Pancreas (tissue), 10 donors: ENCODE measurements at regions not wholly inside any gene's neighbourhood (a gene's known extent, or its start where the extent isn't known, plus 50 kb on each side); places are given as distances from the start of the nearest gene placed in this dataset.
A peak's percentile ranks its signal among the peaks of the same experiment; 100 is the strongest.
"Not testable (repeated sequence)": the region's sequence is repeated elsewhere in the genome, so short reads cannot be mapped to it uniquely, and the experiment has no call there.

Experiments used
- ATAC-seq, 4 donors: fragments of 200-7000 bp; cut with Tn5 transposase; one replicate each; pipeline versions ENCODE4 v1.8.0 to v1.9.1; 2020; ENCODE audit warnings: mild to moderate bottlenecking in 4 of 4, moderate library complexity in 4 of 4
- DNase-seq, 6 donors: peaks; one replicate each; pipeline ENCODE4 v3.0.0-alpha.2; 2020
- FAIRE-seq: peaks from 2 replicates; lab custom pipeline; 2012; peaks lifted over from hg19 to GRCh38; lab: Jason Lieb, UNC
- H3K27ac ChIP-seq, 4 donors: fragments of 200-600 bp; sonication (generic); 1 replicate in 3 of 4; 2 replicates in 1 of 4; pipeline versions ENCODE4 v1.5.0 to v1.8.0; 2020
- H3K27me3 ChIP-seq, 4 donors: fragments of 200-600 bp; one replicate each; pipeline ENCODE4 v1.8.0; 2021
- H3K36me3 ChIP-seq, 3 donors: fragments of 200-600 bp; sonication (generic) in 1 of 3; one replicate each; pipeline versions ENCODE4 v1.5.0 to v1.8.0; 2020 to 2021
- H3K4me1 ChIP-seq, 3 donors: fragments of 200-600 bp; one replicate each; pipeline ENCODE4 v1.8.0; 2021
- H3K4me3 ChIP-seq, 4 donors: fragments of 200-600 bp; sonication (generic) in 2 of 4; one replicate each; pipeline versions ENCODE4 v1.5.0 to v1.8.0; 2020 to 2021
- H3K9me3 ChIP-seq, 4 donors: fragments of 200-600 bp; one replicate each; pipeline ENCODE4 v1.8.0; 2021
- WGBS, 2 donors: extraction: QIAGEN DNeasy Blood & Tissue Kit; methylation state at CpG; one replicate each; pipeline ENCODE4 v1.1.7; 2013; 5-methylcytosine and 5-hydroxymethylcytosine counted together
- intact Hi-C, 3 donors: fragments of 100-400 bp; cut with DNase I; formaldehyde crosslinking; loops; one replicate each; pipeline versions ENCODE4 v1.11.1 to v1.14.2; 2022
- donor health status: healthy with polysubstance abuse.
- donor health status: DM: no; HTN: no; CAD: no; lungs with moderate emphysema.
- donor health status: DM: no; HTN: no; CAD: no.
- donor health status: control.
- donor health status: control.
- donor health status: Bipolar disorder and iron deficiency.
- donor health status: DM: yes; HTN: yes; CAD: no.
- donor health status: DM: no; HTN: no; CAD: no.
- donor health status: DM: no; HTN: no; CAD: no.
- donor health status: DM: yes; HTN: yes; CAD: no.

DNA sequence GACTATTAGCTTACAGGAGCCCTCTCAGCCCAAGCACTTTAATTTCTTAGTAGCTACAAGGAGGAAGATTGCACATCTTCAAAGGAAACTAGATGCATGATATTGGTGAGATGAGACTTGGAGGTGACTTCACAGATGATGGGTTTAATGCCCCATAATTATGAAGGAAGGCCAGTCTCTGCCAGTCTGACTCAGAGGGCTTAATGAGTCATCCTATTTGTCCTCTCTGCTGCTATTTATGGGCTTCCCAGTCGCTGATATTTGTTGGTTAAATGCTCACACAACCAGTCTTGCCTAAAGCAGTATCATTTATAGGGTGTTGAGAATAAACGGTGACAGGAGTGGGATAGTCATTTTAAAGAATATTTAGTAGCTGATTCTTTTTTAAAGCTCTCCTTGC is 187.0 kb downstream of the TP53TG3F start:
- H3K4me3 ChIP-seq, FAIRE-seq, H3K4me1 ChIP-seq, H3K27me3 ChIP-seq, DNase-seq, H3K27ac ChIP-seq, H3K36me3 ChIP-seq, intact Hi-C loops, ATAC-seq, H3K9me3 ChIP-seq: not testable (repeated sequence)
- WGBS, 2 donors, result 22 to 27% methylated on average over 2 of the region's 2 CpGs

- FAIRE-seq, intact Hi-C loops, H3K27ac ChIP-seq, DNase-seq, H3K4me1 ChIP-seq, H3K27me3 ChIP-seq, H3K4me3 ChIP-seq, H3K36me3 ChIP-seq, H3K9me3 ChIP-seq: not testable (repeated sequence)
- ATAC-seq, result peak in 1 of 4 donors; percentile 60
- WGBS, 2 donors, result 83 to 91% methylated on average over 6 of the region's 9 CpGs
These were observed 196.3 kb downstream of the TP53TG3F start for GRCh38 chr16:33655756-33656155.

DNA sequence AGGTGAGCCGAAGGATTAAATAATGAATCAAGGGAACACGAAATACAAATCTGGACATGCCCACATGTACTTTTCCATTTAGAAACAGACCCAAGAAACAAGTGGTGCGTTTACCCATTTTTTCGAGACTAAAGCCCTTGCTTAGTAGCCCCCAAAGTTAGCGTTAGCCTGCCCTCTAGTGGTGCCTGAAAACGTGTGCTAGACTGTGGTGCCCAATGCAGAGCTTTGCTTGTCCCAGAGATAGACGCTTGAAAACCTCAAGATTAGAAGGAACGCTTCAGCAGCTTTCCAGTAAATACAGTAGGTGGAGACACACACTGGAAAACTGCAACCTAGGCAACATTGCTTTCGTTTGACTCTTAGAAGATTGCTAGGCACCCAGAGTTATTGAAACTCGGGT is 197.0 kb downstream of the TP53TG3F start:
- no CpG with 5 or more reads among the region's 10 CpGs for WGBS, 2 donors
- H3K27me3 ChIP-seq, intact Hi-C loops, H3K9me3 ChIP-seq, H3K4me1 ChIP-seq, H3K4me3 ChIP-seq, DNase-seq, H3K27ac ChIP-seq, H3K36me3 ChIP-seq: not testable (repeated sequence)
- ATAC-seq, result peak; percentile 73 to 94 (median 90)
- FAIRE-seq, result peak; percentile 17

DNA sequence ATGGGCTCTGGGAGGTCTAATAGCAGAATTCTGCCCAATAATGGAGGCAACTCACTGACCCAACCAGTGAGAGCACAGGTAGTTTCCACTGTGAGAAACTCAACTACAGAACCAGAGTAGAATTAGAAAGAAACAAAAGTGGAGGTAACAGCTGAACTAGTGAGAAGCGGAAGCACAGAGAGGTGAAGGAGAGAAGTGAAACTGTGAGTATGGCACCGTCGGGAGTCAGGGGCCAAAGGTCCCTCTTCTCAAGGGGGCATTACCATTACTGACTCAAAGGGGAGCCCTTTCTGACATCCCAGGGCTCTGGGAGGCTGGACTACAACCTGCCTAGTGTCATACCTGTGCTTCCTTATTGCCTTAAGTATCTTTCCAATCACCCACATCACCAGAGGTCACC is 198.3 kb downstream of the TP53TG3F start:
- ATAC-seq, intact Hi-C loops, H3K9me3 ChIP-seq, FAIRE-seq, DNase-seq, H3K4me1 ChIP-seq, H3K27ac ChIP-seq, H3K27me3 ChIP-seq, H3K4me3 ChIP-seq, H3K36me3 ChIP-seq: not testable (repeated sequence)
- WGBS, 2 donors, result no CpG with 5 or more reads among the region's 3 CpGs

GRCh38 chr16:33680791-33681190 is 221.4 kb downstream of the TP53TG3F start:
- H3K4me3 ChIP-seq, ATAC-seq, DNase-seq, H3K27ac ChIP-seq, H3K9me3 ChIP-seq, intact Hi-C loops, H3K4me1 ChIP-seq, H3K27me3 ChIP-seq, FAIRE-seq, H3K36me3 ChIP-seq: not testable (repeated sequence)
- WGBS, 2 donors, result 35 to 46% methylated on average over 31 of the region's 31 CpGs

- H3K27me3 ChIP-seq, H3K9me3 ChIP-seq, H3K4me1 ChIP-seq, H3K4me3 ChIP-seq, ATAC-seq, FAIRE-seq, H3K36me3 ChIP-seq, intact Hi-C loops, DNase-seq, H3K27ac ChIP-seq: not testable (repeated sequence)
- WGBS, 2 donors, result 47 to 62% methylated on average over 2 of the region's 2 CpGs
These were observed 240.9 kb downstream of the TP53TG3F start for GRCh38 chr16:33700320-33700719.

DNA sequence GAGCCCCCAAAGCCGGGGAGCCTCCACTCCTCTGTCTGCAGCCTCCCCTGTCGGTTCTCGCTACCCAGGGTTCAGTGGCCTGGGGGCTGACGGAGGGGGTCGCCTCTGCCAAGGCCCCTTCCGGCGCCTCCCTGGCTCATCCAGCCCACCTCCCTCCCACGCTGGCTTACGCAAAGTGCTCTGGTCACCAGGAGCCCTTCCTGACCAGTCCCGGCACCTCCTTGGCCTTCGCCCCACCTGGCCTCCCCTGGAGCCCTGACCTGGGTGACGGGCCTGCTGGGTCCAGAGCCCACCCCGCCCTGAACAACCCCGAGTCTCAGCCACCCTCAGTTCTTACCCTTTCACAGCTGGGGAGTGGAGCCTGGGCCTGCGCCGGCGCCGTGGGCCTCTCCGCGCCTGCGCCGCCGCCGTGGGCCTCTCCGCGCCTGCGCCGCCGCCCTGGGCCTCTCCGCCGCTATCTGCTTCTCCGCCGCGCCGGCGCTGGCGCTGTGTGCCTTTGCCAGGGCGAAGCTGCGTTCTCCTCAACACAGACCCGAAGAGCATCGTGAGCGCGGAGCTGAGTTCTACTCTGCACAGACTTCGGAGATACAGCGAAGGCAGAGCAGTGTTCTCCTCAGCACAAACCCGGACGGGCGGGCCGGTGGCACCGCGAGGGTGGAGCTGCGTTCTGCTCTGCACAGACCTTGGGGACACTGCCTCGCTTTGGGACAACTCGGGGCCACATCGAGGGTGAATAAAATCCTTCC is 247.6 kb downstream of the TP53TG3F start:
- H3K27me3 ChIP-seq, H3K4me1 ChIP-seq, FAIRE-seq, intact Hi-C loops, H3K4me3 ChIP-seq, H3K27ac ChIP-seq, H3K9me3 ChIP-seq, H3K36me3 ChIP-seq: not testable (repeated sequence)
- WGBS, 2 donors, result 57% methylated on average over 44 to 48 of the region's 55 CpGs
- peak in 1 of 4 donors; percentile 95 for ATAC-seq
- peak in 1 of 6 donors; percentile 36 for DNase-seq

DNA sequence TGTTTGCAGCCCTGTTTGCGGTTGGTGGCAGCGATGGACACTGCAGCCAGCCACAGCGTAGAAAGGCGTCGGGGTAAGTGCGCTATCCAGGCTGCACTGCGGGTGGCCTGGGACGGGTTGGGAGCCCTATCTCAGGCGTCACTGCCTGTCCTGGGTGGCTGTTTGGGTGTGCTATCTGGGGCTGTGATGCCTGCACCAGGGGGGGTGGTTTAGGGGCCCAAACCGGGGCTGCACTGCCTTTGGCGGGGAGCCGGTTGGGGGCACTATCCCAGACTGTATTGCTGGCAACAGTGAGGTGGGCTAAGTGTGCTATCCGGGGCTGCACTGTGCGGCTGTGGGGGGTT is 248.2 kb downstream of the TP53TG3F start:
- 45 to 47% methylated on average over 13 to 14 of the region's 14 CpGs for WGBS, 2 donors
- intact Hi-C loops, result not testable (repeated sequence)

GRCh38 chr16:33709856-33710695 is 250.7 kb downstream of the TP53TG3F start:
- H3K4me3 ChIP-seq, H3K27ac ChIP-seq, intact Hi-C loops, ATAC-seq, FAIRE-seq, H3K4me1 ChIP-seq, H3K36me3 ChIP-seq, H3K9me3 ChIP-seq, H3K27me3 ChIP-seq: not testable (repeated sequence)
- peak in 1 of 6 donors; percentile 39 for DNase-seq
- WGBS, 2 donors, result 67 to 73% methylated on average over 14 to 16 of the region's 16 CpGs

More for the DNA sequence above, 248.2 kb downstream of the TP53TG3F start:
- DNase-seq, result peak in 1 of 6 donors; percentile 26
- H3K4me3 ChIP-seq, H3K9me3 ChIP-seq, H3K4me1 ChIP-seq, H3K27ac ChIP-seq, H3K36me3 ChIP-seq, H3K27me3 ChIP-seq, ATAC-seq, FAIRE-seq: not testable (repeated sequence)

GRCh38 chr16:33710696-33711087 is 251.3 kb downstream of the TP53TG3F start:
- FAIRE-seq, H3K4me3 ChIP-seq, H3K27ac ChIP-seq, H3K36me3 ChIP-seq, H3K4me1 ChIP-seq, H3K27me3 ChIP-seq, ATAC-seq, intact Hi-C loops, H3K9me3 ChIP-seq: not testable (repeated sequence)
- DNase-seq, result peak in 1 of 6 donors; percentile 49
- 51 to 82% methylated on average over 3 of the region's 3 CpGs for WGBS, 2 donors

DNA sequence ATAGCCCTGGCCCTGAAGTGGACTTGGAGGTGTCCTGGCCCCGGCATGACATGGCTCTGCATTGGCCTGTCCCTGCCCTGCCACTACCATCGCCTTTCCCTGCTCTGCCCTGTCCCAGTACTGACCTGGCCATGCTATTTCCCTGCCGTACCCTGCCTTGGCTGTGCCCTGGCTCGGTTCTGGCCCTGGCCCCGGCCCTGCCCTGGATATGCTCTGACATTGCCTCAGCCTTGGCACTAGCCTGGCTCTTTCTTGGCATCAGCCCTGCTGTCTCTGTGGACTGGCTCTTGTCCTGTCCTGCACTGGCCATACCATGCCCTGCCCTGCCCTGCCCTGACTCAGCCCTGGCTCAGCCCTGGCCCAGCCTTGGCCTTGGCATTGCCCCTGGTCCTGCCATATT is 252.2 kb downstream of the TP53TG3F start:
- H3K27ac ChIP-seq, H3K4me3 ChIP-seq, H3K36me3 ChIP-seq, intact Hi-C loops, H3K27me3 ChIP-seq, ATAC-seq, H3K4me1 ChIP-seq, H3K9me3 ChIP-seq, FAIRE-seq: not testable (repeated sequence)
- 69 to 74% methylated on average over 5 of the region's 5 CpGs for WGBS, 2 donors
- peak in 1 of 6 donors; percentile 44 for DNase-seq

DNA sequence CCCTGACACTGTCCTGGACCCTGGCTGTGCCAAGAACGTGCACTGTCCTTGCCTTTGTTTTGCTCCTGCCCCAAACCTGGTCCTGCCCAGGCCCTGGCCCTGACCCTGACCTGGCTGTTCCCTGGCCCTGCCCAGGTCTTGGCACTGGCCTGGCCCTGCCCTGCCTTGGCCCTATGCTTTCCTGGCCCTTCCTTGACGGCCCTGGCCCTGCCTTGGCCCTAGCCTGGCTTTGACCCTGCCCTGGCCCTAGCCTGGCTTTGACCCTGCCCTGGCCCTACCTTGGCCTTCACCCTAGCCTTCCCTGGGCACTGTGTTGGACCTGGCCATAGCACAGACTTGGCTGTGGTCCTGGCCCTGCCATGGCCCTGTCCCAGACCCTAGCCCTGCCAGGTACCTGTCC is 252.9 kb downstream of the TP53TG3F start:
- H3K36me3 ChIP-seq, H3K27ac ChIP-seq, intact Hi-C loops, ATAC-seq, H3K4me1 ChIP-seq, H3K9me3 ChIP-seq, H3K27me3 ChIP-seq, H3K4me3 ChIP-seq, FAIRE-seq: not testable (repeated sequence)
- 39 to 51% methylated on average over 2 of the region's 2 CpGs for WGBS, 2 donors
- DNase-seq, result peak in 1 of 6 donors; percentile 45
